H1 (cell line): ENCODE measurements at regions not wholly inside any gene's neighbourhood (a gene's known extent, or its start where the extent isn't known, plus 50 kb on each side); places are given as distances from the start of the nearest gene placed in this dataset.

Experiments
- CTCF ChIA-PET: fragments of 300-600 bp; sonication (Branson Sonifier 250); formaldehyde crosslinking; loops from one replicate; lab custom pipeline; 2021; ENCODE audit not compliant: partially characterized antibody; lab: Charles Lee
- POLR2A ChIA-PET: fragments of 300-600 bp; sonication (Branson Sonifier 250); formaldehyde crosslinking; loops from one replicate; lab custom pipeline; 2021; ENCODE audit warnings: inconsistent platforms; ENCODE audit not compliant: partially characterized antibody; lab: Charles Lee
- DNase-seq, 2 experiments: peaks; one replicate each; pipeline versions ENCODE4 v3.0.0 to v3.0.0-alpha.2; 2010 to 2022; ENCODE audit warnings: low spot score in 2 of 2, low read depth in 1 of 2, mixed read lengths in 1 of 2
- FAIRE-seq: peaks from 2 replicates; lab custom pipeline; 2011; peaks lifted over from hg19 to GRCh38; lab: Jason Lieb, UNC
- H2AFZ ChIP-seq: 2 replicates; pipeline ENCODE4 v1.8.1; 2012; ENCODE audit warnings: low read length, inconsistent platforms
- H2AK5ac ChIP-seq: 2 replicates; pipeline ENCODE4 v1.6.1; 2013; ENCODE audit warnings: low read depth, low read length
- H2BK120ac ChIP-seq: replicated peaks from 2 replicates; pipeline ENCODE3; 2013; ENCODE audit warnings: low read depth, low read length, inconsistent platforms
- H2BK12ac ChIP-seq: 2 replicates; pipeline ENCODE4 v1.6.1; 2013; ENCODE audit warnings: low read depth, low read length
- H2BK15ac ChIP-seq: 2 replicates; pipeline ENCODE4 v1.6.1; 2013; ENCODE audit warnings: low read length
- H2BK20ac ChIP-seq: 2 replicates; pipeline ENCODE4 v1.6.1; 2013; ENCODE audit warnings: low read length
- H2BK5ac ChIP-seq: 2 replicates; pipeline ENCODE4 v1.6.1; 2013; ENCODE audit warnings: low read depth, low read length
- H3K14ac ChIP-seq: 2 replicates; pipeline ENCODE4 v1.6.1; 2013; ENCODE audit warnings: inconsistent platforms; ENCODE audit not compliant: insufficient read length
- H3K18ac ChIP-seq: 2 replicates; pipeline ENCODE4 v1.6.1; 2013; ENCODE audit warnings: low read length; ENCODE audit errors: extremely low read depth
- H3K23ac ChIP-seq: 2 replicates; pipeline ENCODE4 v1.6.1; 2013; ENCODE audit warnings: inconsistent platforms; ENCODE audit not compliant: insufficient read length
- H3K23me2 ChIP-seq: 2 replicates; pipeline ENCODE4 v1.6.1; 2013; ENCODE audit warnings: low read depth, low read length
- H3K27ac ChIP-seq: 2 replicates; pipeline ENCODE4 v1.6.1; 2011; ENCODE audit warnings: low read depth, low read length, inconsistent platforms
- H3K27me3 ChIP-seq, 4 experiments: replicated peaks in 1 of 4; 1 replicate in 1 of 4; 2 replicates in 3 of 4; pipeline versions ENCODE4 v1.6.1 to v1.8.1; 2011 to 2013; ENCODE audit warnings: low read length in 3 of 4, mild to moderate bottlenecking in 3 of 4, inconsistent platforms in 2 of 4, mixed read lengths in 2 of 4, moderate library complexity in 1 of 4; ENCODE audit not compliant: control insufficient read depth in 3 of 4, insufficient read depth in 3 of 4; ENCODE audit errors: extremely low read depth in 1 of 4
- H3K36me3 ChIP-seq, 4 experiments: 2 replicates each; pipeline versions ENCODE4 v1.6.1 to v1.8.1; 2011 to 2013; ENCODE audit warnings: mild to moderate bottlenecking in 4 of 4, low read length in 3 of 4, moderate library complexity in 2 of 4, control low read depth in 1 of 4, inconsistent platforms in 1 of 4; ENCODE audit not compliant: insufficient read depth in 4 of 4, control insufficient read depth in 2 of 4
- H3K4ac ChIP-seq: replicated peaks from 2 replicates; pipeline ENCODE3; 2013; ENCODE audit warnings: low read length, low read depth, mixed read lengths, inconsistent platforms; ENCODE audit not compliant: insufficient read length
- H3K4me1 ChIP-seq, 4 experiments: replicated peaks in 1 of 4; 1 replicate in 1 of 4; 2 replicates in 3 of 4; pipeline versions ENCODE4 v1.6.1 to v1.8.1; 2011 to 2013; ENCODE audit warnings: low read length in 3 of 4, inconsistent platforms in 2 of 4, mixed read lengths in 1 of 4; ENCODE audit not compliant: insufficient read depth in 4 of 4, control insufficient read depth in 3 of 4
- H3K4me2 ChIP-seq, 2 experiments: 2 replicates each; pipeline versions ENCODE4 v1.6.1 to v1.8.1; 2011 to 2013; ENCODE audit warnings: low read depth in 2 of 2, low read length in 2 of 2, control low read depth in 1 of 2, inconsistent platforms in 1 of 2, mild to moderate bottlenecking in 1 of 2; ENCODE audit not compliant: insufficient read depth in 1 of 2
- H3K4me3 ChIP-seq, 4 experiments: fragments of 200-600, 300-600 bp in 1 of 4; sonication (generic), shearing (Covaris generic), sonication (Bioruptor Twin) in 1 of 4; 2 replicates each; pipeline versions ENCODE4 v1.5.1 to v1.8.1; 2011 to 2016; ENCODE audit warnings: low read length in 4 of 4, low read depth in 3 of 4, control low read depth in 2 of 4, inconsistent platforms in 2 of 4, mild to moderate bottlenecking in 2 of 4, mixed read lengths in 1 of 4, moderate library complexity in 1 of 4; ENCODE audit not compliant: insufficient read depth in 2 of 4; ENCODE audit errors: extremely low read depth in 1 of 4
- H3K56ac ChIP-seq: replicated peaks from 2 replicates; pipeline ENCODE3; 2013; ENCODE audit warnings: low read depth, mild to moderate bottlenecking, mixed read lengths, low read length, inconsistent platforms; ENCODE audit not compliant: insufficient read length
- H3K79me1 ChIP-seq: 2 replicates; pipeline ENCODE4 v1.6.1; 2013; ENCODE audit warnings: low read depth, low read length, control low read depth
- H3K79me2 ChIP-seq, 2 experiments: 2 replicates each; pipeline versions ENCODE4 v1.6.1 to v1.8.1; 2012 to 2013; ENCODE audit warnings: low read length in 2 of 2, mild to moderate bottlenecking in 2 of 2, inconsistent platforms in 1 of 2; ENCODE audit not compliant: insufficient read depth in 2 of 2, control insufficient read depth in 1 of 2
- H3K9ac ChIP-seq, 4 experiments: replicated peaks in 1 of 4; 1 replicate in 1 of 4; 2 replicates in 3 of 4; pipeline versions ENCODE4 v1.6.1 to v1.8.1; 2011 to 2013; ENCODE audit warnings: low read depth in 3 of 4, low read length in 3 of 4, control low read depth in 2 of 4, mild to moderate bottlenecking in 2 of 4, moderate library complexity in 2 of 4, inconsistent platforms in 1 of 4; ENCODE audit errors: extremely low read depth in 1 of 4
- H3K9me3 ChIP-seq, 2 experiments: 2 replicates each; pipeline versions ENCODE4 v1.6.1 to v1.8.1; 2012 to 2013; ENCODE audit warnings: mild to moderate bottlenecking in 2 of 2, moderate library complexity in 2 of 2, control low read depth in 1 of 2, inconsistent platforms in 1 of 2, low read depth in 1 of 2, low read length in 1 of 2, mixed read lengths in 1 of 2; ENCODE audit not compliant: insufficient read depth in 2 of 2
- H4K20me1 ChIP-seq, 2 experiments: replicated peaks in 1 of 2; 2 replicates each; pipeline versions ENCODE3 to v1.8.1; 2011 to 2013; ENCODE audit warnings: inconsistent platforms in 2 of 2, low read length in 2 of 2, mild to moderate bottlenecking in 1 of 2; ENCODE audit not compliant: insufficient read depth in 2 of 2, control insufficient read depth in 1 of 2
- H4K5ac ChIP-seq: 2 replicates; pipeline ENCODE4 v1.6.1; 2013; ENCODE audit warnings: low read length, low read depth, mixed read lengths, inconsistent platforms; ENCODE audit not compliant: insufficient read length
- H4K8ac ChIP-seq: 2 replicates; pipeline ENCODE4 v1.8.0; 2013; ENCODE audit warnings: mild to moderate bottlenecking, moderate library complexity, low read length, inconsistent platforms; ENCODE audit not compliant: insufficient read depth; ENCODE audit errors: extremely low read depth
- H4K91ac ChIP-seq: replicated peaks from 2 replicates; pipeline ENCODE3; 2013; ENCODE audit warnings: low read length, mixed read lengths, inconsistent platforms; ENCODE audit not compliant: insufficient read length
- CHD2 ChIP-seq: IDR thresholded peaks from 2 replicates; pipeline ENCODE4 v1.6.1; 2012; ENCODE audit warnings: low read length, improper control_type of control experiment
- FOSL1 ChIP-seq: IDR thresholded peaks from 2 replicates; pipeline ENCODE4 v1.6.1; 2011; ENCODE audit warnings: mild to moderate bottlenecking, low read depth, low read length, moderate library complexity; ENCODE audit not compliant: insufficient read depth
- RBBP5 ChIP-seq: IDR thresholded peaks from 2 replicates; pipeline ENCODE4 v1.7.1; 2012; ENCODE audit warnings: low read depth, mild to moderate bottlenecking, inconsistent platforms, low read length, moderate library complexity, borderline replicate concordance
- USF2 ChIP-seq: IDR thresholded peaks from 2 replicates; pipeline ENCODE4 v1.6.1; 2011; ENCODE audit warnings: low read length, improper control_type of control experiment
- WGBS, 2 experiments: shearing (Covaris generic) in 1 of 2; methylation state at CpG; one replicate each; pipeline versions ENCODE4 v1.1.6 to v1.1.7; 2013 to 2015; ENCODE audit warnings: low lambda C conversion rate in 2 of 2, mixed read lengths in 2 of 2, inconsistent platforms in 1 of 2, low coverage in 1 of 2, missing lambda C conversion rate in 1 of 2; ENCODE audit not compliant: insufficient replicate concordance in 2 of 2, insufficient coverage in 1 of 2, insufficient read length in 1 of 2; ENCODE audit errors: extremely low coverage in 1 of 2, missing lambda C conversion rate in 1 of 2; 5-methylcytosine and 5-hydroxymethylcytosine counted together

GRCh38 chr2:228649876-228650275 lies 468.4 kb upstream of the SPHKAP start:
- Histone ChIP-seq H2BK15ac (no peak overlapping the region), H3K79me1 (no peaks in the 10 kb centered on the region), H3K23ac (no peak overlapping the region), H4K91ac (no peak overlapping the region), H3K27ac (no peak overlapping the region), H3K36me3 (no peaks in the 10 kb centered on the region), H3K4me2 (no peak overlapping the region), H2AFZ (no peak overlapping the region), H4K8ac (no peak overlapping the region), H3K56ac (no peak overlapping the region), H4K5ac (no peak overlapping the region), H3K27me3 (no peaks in the 10 kb centered on the region), H3K4me1 (no peaks in the 10 kb centered on the region), H3K18ac (no peak overlapping the region), H3K23me2 (no peaks in the 10 kb centered on the region), H2BK5ac (no peak overlapping the region), H3K4ac (no peak overlapping the region), H3K14ac (no peak overlapping the region), H3K79me2 (no peaks in the 10 kb centered on the region), H2BK12ac (no peak overlapping the region), H2BK20ac (no peak overlapping the region), H3K9me3 (no peaks in the 10 kb centered on the region), H4K20me1 (no peaks in the 10 kb centered on the region), H2AK5ac (no peak overlapping the region), H3K9ac (no peak overlapping the region), H2BK120ac (no peak overlapping the region), H3K4me3 (no peak overlapping the region)
- DNase-seq (no peak), FAIRE-seq (no peak)
- TF ChIP-seq RBBP5 (no peak), USF2 (no peak), CHD2 (no peak), FOSL1 (no peak)
- CTCF ChIA-PET, result interaction anchor here (1.3 kb wide), 1 partner anchor 8 kb away, joined by 7 read pairs; no protein-coding TSS in a partner anchor
- POLR2A ChIA-PET, result no interaction called here
- WGBS, 2 experiments, result 88% methylated on average over 2 of the region's 2 CpGs; no CpG with 5 or more reads in 1 of the 2 experiments
